Testis (tissue), 2 donors: ENCODE measurements at regions not wholly inside any gene's neighbourhood (a gene's known extent, or its start where the extent isn't known, plus 50 kb on each side); places are given as distances from the start of the nearest gene placed in this dataset.

Source experiments
- DNase-seq: peaks from one replicate; pipeline ENCODE4 v3.0.0-alpha.2; 2019
- H3K27ac ChIP-seq, 2 donors: fragments of 200-600 bp; sonication (generic); one replicate each; pipeline ENCODE4 v1.5.1; 2019
- H3K27me3 ChIP-seq: fragments of 200-600 bp; sonication (generic); one replicate; pipeline ENCODE4 v1.5.1; 2019
- H3K36me3 ChIP-seq: fragments of 200-600 bp; sonication (generic); one replicate; pipeline ENCODE4 v1.5.1; 2017; ENCODE audit warnings: low read depth; ENCODE audit errors: missing control alignments
- H3K4me1 ChIP-seq: fragments of 200-600 bp; sonication (generic); one replicate; pipeline ENCODE4 v1.5.1; 2019
- H3K4me3 ChIP-seq, 2 donors: fragments of 200-600 bp; sonication (generic); one replicate each; pipeline ENCODE4 v1.5.1; 2017 to 2019
- H3K9me3 ChIP-seq: fragments of 200-600 bp; sonication (generic); one replicate; pipeline ENCODE4 v1.5.1; 2017
- CTCF ChIP-seq, 3 experiments: fragments of 450-650 bp in 2 of 3; fragments of 200-600 bp in 1 of 3; sonication (generic) in 1 of 3; IDR thresholded peaks; one replicate each; pipeline ENCODE4 v1.5.1; 2016 to 2019; ENCODE audit warnings: antibody characterized with exemption in 3 of 3, mild to moderate bottlenecking in 2 of 3, moderate library complexity in 1 of 3
- POLR2A ChIP-seq: fragments of 450-650 bp; IDR thresholded peaks from one replicate; pipeline ENCODE4 v1.6.1; 2017; ENCODE audit warnings: antibody characterized with exemption, mild to moderate bottlenecking, moderate library complexity
- WGBS, 2 donors: methylation state at CpG; one replicate each; pipeline ENCODE4 v1.1.5; 2018; 5-methylcytosine and 5-hydroxymethylcytosine counted together
- intact Hi-C: fragments of 100-400 bp; cut with DNase I; formaldehyde crosslinking; loops from one replicate; pipeline ENCODE4 v1.15.1; 2023; ENCODE audit warnings: low total_unique reads

- WGBS, 2 donors: 82% methylated on average over 3 of the region's 3 CpGs
Observed at GRCh38 chr3:110006913-110007312, 669.6 kb upstream of the DPPA4 start.

GRCh38 chr3:110015231-110015963, 678.1 kb upstream of the DPPA4 start:
- TF ChIP-seq POLR2A (no peak), CTCF (IDR thresholded peaks at IDR 0.05) (no peak)
- 90 to 95% methylated on average over 4 of the region's 4 CpGs for WGBS, 2 donors
- DNase-seq: no peak

More at GRCh38 chr3:110006913-110007312, 669.6 kb upstream of the DPPA4 start:
- H3K27me3 ChIP-seq: no peaks in the 10 kb centered on the region
- H3K36me3 ChIP-seq: no peaks in the 10 kb centered on the region
- no peak overlapping the region for H3K27ac ChIP-seq
- no peaks in the 10 kb centered on the region for H3K4me1 ChIP-seq
- TF ChIP-seq POLR2A: no peak
- no peak for TF ChIP-seq CTCF (IDR thresholded peaks at IDR 0.05)
- no peak overlapping the region for H3K4me3 ChIP-seq
- no peak for DNase-seq
- intact Hi-C loops: no loop called here
- H3K9me3 ChIP-seq: no peaks in the 10 kb centered on the region

GRCh38 chr3:110016235-110016815, 679.0 kb upstream of the DPPA4 start:
- no peak overlapping the region for H3K27ac ChIP-seq
- H3K4me3 ChIP-seq: no peak overlapping the region
- H3K4me1 ChIP-seq: no peaks in the 10 kb centered on the region
- H3K27me3 ChIP-seq: no peaks in the 10 kb centered on the region
- intact Hi-C loops: no loop called here
- no peak for DNase-seq
- TF ChIP-seq CTCF (IDR thresholded peaks at IDR 0.05) (no peak), POLR2A (no peak)
- 39 to 42% methylated on average over 3 of the region's 3 CpGs for WGBS, 2 donors
- no peaks in the 10 kb centered on the region for H3K36me3 ChIP-seq
- H3K9me3 ChIP-seq: no peaks in the 10 kb centered on the region

More at GRCh38 chr3:110015231-110015963, 678.1 kb upstream of the DPPA4 start:
- Histone ChIP-seq H3K9me3 (no peaks in the 10 kb centered on the region), H3K4me3 (no peak overlapping the region), H3K27ac (no peak overlapping the region), H3K36me3 (no peaks in the 10 kb centered on the region), H3K4me1 (no peaks in the 10 kb centered on the region), H3K27me3 (no peaks in the 10 kb centered on the region)
- intact Hi-C loops: no loop called here

- H3K27ac ChIP-seq: no peak overlapping the region
Observed at GRCh38 chr3:110017304-110017703, 680.0 kb upstream of the DPPA4 start.

More at GRCh38 chr3:110017304-110017703, 680.0 kb upstream of the DPPA4 start:
- Histone ChIP-seq H3K9me3 (no peaks in the 10 kb centered on the region), H3K36me3 (no peaks in the 10 kb centered on the region), H3K27me3 (no peaks in the 10 kb centered on the region), H3K4me3 (no peak overlapping the region), H3K4me1 (no peaks in the 10 kb centered on the region)
- DNase-seq: no peak
- intact Hi-C loops: no loop called here
- TF ChIP-seq CTCF (IDR thresholded peaks at IDR 0.05) (no peak), POLR2A (no peak)
